ENCODE measurements at regions not wholly inside any gene's neighbourhood (a gene's known extent, or its start where the extent isn't known, plus 50 kb on each side); places are given as distances from the start of the nearest gene placed in this dataset.

DNA sequence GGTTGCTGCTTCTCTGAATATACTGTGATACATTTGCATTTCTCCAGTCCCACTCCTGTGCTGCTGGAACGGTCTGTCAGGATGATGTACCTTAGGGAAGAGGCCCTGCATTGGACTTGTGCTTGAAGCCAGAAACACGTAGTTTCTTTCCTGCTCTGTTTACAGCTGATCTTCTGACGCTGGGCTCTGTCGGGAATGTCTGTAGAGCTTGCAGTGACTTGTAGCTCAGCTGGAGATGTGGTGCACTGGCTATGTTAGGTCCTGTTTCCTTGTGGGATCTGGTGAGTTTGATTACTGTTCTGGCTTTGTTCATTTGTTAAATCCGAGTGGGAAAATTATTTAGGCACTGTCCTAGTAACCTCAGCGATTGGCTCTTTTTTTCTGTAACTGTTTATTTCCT, 137.2 kb upstream of the WDR1 start:
- TF ChIP-seq, protein P1, sequence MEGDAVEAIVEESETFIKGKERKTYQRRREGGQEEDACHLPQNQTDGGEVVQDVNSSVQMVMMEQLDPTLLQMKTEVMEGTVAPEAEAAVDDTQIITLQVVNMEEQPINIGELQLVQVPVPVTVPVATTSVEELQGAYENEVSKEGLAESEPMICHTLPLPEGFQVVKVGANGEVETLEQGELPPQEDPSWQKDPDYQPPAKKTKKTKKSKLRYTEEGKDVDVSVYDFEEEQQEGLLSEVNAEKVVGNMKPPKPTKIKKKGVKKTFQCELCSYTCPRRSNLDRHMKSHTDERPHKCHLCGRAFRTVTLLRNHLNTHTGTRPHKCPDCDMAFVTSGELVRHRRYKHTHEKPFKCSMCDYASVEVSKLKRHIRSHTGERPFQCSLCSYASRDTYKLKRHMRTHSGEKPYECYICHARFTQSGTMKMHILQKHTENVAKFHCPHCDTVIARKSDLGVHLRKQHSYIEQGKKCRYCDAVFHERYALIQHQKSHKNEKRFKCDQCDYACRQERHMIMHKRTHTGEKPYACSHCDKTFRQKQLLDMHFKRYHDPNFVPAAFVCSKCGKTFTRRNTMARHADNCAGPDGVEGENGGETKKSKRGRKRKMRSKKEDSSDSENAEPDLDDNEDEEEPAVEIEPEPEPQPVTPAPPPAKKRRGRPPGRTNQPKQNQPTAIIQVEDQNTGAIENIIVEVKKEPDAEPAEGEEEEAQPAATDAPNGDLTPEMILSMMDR (IDR thresholded peaks at IDR 0.05) = no peak
- no peak for TF ChIP-seq POLR2A (IDR thresholded peaks at IDR 0.05)

Data from testis (tissue), 2 donors.